ENCODE measurements at regions not wholly inside any gene's neighbourhood (a gene's known extent, or its start where the extent isn't known, plus 50 kb on each side); places are given as distances from the start of the nearest gene placed in this dataset.
"Not testable (repeated sequence)": the region's sequence is repeated elsewhere in the genome, so short reads cannot be mapped to it uniquely, and the experiment has no call there.

DNA sequence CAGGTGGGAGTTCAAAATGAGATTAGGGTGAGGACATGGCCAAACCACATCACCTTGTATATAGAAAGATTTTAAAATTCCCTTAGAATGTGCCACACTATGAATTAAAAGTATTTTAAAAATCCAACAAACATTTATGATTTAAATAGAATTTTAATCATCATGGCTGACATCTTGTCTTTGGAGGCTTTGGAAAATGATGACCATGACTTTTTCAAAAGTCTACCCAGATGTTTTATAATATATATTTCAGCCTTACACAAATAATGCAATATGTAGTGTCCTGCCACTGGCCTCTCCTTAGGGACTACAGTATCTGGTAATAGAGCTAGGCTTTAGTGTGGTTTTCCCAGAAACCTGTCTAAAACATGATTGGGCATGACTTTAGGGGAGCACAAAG is 1353.4 kb upstream of the GOT2 start:
- no peak for DNase-seq

DNA sequence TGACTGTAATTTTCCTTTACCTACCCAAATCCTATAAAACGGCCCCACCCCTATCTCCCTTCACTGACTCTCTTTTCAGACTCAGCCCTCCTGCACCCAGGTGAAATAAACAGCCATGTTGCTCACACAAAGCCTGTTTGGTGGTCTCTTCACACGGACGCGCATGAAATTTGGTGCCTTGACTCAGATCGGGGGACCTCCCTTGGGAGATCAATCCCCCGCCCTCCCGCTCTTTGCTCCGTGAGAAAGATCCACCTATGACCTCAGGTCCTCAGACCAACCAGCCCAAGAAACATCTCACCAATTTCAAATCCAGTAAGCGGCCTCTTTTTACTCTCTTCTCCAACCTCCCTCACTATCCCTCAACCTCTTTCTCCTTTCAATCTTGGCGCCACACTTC is 1344.7 kb upstream of the GOT2 start:
- not testable (repeated sequence) for DNase-seq

DNA sequence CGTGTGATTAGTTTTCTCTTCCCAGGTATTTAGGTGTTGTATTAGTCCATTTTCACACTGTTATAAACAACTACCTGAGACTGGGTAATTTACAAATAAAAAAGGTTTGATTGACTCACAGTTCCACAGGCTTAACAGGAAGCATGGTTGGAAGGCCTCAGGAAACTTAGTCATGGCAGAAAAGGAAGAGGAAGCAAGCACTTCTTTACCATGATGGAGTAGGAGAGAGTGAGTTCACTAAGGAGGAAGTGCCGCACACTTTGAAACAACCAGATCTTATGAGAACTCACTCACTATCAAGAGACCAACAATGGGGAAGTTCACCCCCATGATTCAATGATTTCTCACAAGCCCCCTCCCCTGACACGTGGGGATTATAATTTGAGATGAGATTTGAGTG is 1343.7 kb upstream of the GOT2 start:
- no peak for DNase-seq

DNA sequence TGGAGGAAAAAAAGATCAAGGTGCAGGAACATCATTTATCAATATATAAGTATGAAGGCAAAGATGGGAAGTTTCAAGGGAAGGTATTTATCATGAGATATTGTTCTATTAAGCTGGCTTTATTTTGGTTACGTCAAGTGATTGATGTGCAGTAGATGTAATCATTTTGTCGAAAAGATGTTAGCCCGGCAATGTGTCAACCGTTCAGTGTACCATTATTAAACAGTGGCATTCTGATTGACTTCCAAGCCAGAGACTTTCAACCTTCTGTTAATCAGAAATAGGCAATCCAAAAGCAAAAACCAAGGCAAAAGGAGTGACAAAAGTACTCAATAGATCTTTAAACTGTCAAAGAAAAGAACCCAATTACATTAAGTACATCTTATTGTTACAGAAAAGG is 1340.3 kb upstream of the GOT2 start:
- DNase-seq = no peak

DNA sequence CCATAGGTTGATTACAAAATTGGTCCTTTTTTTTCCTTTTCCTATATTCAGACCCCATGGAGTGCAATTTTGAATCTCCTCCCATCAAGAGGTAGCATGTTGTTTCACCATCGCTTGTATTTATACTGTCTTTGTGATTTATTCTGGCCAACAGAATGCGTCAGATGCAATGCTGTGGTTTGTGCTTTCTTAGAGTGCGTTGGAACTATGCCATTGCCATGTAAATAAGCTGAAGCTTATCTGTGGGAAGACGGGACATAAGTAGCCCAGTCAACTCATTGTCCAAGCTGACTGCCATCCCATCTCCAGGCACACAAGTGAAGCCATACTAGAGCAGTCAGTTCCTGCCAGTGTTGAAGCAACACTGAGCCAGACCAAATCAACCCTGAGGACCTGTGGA is 1339.3 kb upstream of the GOT2 start:
- DNase-seq = no peak

DNA sequence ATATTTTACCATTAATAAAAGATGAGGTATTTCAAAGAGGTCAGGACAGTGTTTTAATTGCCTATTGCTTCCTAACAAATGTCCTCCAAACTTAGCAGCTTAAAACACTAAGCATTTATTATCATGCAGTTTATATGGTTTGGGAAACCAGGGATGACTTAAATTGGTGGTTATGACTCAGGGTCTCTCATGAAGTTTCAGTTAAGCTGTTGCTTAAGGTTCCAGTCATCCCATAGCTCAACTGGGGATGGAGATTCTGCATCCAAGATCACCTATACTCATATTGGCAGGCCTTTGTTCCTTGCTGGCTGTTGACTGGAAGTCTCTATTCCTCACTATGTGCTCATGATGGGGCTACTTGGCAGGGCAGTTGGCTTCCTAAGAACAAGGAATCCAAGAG is 1329.9 kb upstream of the GOT2 start:
- DNase-seq = no peak

DNA sequence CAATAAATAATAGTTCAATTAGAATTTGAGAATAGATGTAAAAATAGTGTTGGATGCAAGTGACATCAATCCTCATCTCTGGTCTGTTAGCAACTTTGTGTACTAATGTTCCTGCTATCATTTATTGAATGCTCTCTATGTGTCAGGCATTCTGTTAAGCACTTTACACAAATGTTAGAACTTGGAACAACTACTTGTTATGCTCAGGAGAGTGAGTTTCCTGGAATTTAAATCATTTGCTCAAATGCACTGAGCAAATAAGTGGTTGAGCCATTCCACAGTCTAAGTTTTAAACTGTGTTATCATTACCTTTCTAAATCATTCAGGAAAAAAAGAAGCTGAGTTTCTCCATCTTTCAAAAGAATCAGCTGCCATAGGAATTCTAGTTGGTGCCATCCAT is 1327.3 kb upstream of the GOT2 start:
- DNase-seq = no peak

DNA sequence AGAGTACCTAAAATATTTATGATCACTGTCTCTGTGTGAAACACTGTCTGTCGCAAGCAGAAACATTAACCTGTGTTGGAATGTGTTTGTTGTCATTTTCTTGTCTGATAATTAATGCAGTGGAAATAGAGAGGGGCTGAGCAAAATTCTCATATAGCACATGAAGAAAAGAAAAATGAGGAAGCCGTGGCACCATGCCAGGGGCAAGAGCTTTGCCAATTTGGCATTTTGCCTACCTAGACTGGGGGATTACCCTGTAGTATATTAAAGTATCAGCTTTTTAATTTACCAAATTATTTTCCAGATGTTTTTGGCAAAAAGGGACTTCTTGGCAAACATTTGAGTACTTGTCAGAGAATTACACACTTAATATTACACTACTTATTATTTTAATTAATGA is 1326.6 kb upstream of the GOT2 start:
- no peak for DNase-seq

DNA sequence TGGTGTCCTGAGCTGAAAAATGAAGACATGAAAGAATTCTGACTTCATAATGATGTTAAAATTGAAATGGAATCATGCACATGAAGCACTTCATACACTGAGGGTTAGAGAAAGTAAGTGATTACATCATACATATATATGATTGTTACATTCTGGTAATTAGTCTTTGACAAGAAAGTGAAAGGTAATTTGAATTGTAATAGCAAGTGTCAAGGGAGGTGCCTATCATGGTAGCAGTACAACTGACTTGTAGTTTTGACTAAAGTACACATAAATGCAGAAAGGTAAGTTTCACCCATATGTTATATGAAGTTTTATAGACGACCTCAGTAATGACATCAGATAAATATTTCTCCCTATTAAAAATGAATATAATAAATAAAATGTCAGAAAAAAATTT is 1325.0 kb upstream of the GOT2 start:
- no peak for DNase-seq

DNA sequence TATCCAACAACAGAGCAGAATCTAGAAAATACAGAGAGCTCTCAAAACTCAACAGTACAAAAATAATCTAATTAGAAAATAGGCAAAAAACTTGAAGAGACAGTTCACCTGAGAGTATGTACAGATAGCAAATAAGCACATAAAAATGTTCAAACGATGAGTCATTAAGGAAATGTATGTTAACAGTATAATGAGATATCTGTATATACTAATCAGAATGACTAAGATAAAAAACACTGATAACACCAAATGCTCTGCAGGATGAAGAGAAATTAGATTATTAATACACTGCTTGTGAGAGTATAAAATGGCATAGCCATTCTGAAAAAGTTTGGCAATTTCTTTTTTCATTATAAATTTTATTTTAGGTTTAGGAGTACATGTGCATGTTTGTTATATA is 1307.6 kb upstream of the GOT2 start:
- no peak for DNase-seq

DNA sequence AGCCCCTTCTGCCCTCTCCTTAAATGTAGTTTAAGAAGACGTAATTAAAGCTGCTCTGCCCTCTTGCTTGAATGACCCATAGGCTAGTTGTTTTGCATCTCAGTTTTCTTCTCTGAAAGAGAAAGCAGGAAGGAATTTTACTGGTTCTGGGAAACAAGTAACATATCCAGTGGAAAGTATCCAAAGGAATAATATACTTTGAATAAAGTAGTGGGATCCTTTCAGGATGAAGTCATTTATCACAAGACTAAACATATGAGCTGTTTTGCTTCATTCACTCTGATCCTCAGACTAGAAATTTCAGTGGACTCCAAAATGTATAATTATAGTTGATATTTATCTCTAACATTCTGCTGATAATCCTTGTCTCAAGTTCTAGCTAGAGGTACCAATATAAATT is 1297.6 kb upstream of the GOT2 start:
- DNase-seq = no peak

DNA sequence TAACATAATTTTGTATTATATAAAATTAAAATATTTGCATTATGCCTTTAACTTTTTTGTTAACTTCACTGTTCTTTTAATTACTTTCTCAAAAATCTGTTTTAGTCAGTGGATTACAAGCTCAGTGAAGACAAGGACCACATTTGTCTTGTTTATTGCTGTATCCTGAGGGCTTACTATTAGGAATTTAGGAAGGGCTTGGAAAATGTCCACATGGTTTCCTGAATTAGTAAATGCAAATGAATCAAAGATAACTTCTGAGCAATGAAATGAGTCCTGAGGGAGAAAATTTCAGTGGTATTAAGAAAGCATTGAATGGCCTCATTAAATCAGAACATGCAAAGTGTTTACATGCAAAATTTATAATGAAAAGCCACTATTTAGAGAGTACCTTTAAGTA is 1293.2 kb upstream of the GOT2 start:
- no peak for DNase-seq

DNA sequence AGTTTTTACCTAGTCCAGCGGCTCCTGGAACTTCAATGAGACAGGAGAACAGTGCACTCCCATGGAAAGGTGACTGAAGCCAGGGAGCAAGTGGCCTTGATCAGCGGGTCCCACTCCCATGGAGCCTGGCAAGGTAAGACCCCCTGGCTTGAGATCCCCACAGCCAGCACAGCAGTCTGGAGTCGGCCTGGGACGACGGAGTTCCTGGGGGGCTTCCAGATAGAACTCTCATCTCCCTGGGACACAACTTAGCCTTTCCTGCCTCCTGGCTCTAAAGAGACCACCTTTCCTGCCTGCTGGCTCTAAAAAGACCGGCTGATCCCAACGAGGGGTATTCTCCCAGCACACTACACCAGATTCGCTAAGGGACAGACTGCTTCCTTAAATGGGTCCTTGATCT is 1279.0 kb upstream of the GOT2 start:
- no peak for DNase-seq

DNA sequence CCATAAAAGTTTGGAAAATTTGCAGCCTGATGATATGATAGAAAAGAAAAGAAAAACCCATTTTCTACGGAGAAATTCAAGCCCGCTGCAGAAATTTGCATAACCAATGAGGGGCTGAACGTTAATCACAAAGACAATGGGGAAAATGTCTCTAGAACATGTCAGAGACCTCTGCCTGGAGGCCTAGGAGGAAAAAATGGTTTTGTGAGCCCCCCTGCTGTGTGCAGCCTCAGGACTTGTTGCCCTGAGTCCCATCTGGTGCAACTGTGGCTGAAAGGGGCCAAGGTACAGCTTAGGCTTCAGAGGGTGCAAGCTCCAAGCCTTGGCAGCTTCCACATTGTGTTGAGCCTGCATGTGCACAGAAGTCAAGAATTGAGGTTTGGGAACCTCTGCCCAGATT is 1267.4 kb upstream of the GOT2 start:
- DNase-seq = no peak

DNA sequence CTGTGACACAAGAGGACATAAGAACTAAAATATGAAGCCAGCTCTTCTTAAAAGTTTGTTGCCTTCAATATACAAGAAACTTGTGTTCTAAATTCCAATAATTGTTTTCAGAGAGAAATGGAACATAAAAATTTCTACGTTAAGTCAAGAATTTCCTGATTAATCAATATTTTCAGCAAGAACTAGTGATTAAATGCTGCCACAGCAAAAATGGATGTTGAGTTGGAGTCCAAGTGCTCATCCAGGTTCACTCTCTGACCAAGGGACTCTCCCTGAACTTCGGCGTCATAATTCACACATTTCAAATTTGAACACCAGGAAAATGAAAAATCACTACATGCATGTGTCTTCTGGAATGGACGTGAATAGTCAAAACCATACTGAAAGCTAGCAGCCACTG is 1263.6 kb upstream of the GOT2 start:
- DNase-seq = no peak

DNA sequence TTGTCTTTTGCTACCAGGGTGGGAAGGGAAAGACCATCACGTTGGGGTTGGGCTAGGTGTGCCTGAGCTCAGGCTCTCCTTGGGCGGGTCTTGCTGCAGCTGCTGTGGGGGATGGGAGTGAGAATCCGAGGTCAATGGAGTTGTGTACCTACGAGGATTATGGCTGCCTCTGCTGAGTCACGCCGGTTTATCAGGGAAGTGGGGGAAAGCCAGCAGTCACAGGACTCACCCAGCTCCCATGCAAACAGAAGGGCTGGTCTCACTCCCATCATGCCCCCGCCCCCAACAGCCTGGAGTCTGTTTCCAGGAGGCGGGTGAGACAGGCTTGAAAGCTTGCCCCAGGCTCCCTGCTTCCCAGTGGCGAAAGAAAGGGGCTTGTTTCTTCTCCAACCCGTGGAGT is 1259.0 kb upstream of the GOT2 start:
- no peak for DNase-seq

DNA sequence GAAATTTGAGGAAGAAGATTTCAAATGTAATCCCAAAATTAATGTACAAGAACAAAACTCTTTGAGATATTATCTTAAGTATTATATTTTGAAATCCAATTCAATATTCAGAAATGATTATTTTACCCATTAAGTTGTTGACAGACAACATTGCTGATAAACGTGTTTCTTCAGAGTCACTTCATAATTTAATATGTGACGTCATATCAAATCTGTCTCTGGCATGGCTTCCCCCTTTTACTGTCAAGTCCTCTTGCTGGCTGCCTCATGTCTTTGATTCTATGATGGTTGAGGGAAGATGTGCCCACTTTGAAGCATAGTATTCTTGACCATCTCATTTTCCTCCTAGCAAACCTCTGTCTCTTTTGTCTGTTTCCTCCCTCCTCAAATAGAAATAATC is 1257.1 kb upstream of the GOT2 start:
- no peak for DNase-seq

DNA sequence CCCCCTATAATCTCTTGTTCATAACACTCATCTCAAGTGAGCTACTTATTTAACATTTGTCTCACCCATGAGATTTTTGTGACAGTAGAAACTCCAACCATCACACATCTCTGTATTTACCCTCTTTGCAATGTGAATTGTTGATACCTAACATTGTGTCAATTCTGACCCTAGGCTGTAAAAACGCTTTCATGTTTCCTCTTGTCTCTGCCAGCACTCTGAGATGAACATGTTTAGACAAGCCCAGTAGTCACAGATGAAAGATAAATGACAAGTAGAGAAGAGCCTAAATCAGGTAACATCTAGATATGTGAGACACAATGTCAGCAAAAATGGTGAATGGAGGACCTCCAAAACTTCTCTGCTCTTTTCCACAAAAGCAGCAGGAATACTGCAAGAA is 1254.5 kb upstream of the GOT2 start:
- no peak for DNase-seq

DNA sequence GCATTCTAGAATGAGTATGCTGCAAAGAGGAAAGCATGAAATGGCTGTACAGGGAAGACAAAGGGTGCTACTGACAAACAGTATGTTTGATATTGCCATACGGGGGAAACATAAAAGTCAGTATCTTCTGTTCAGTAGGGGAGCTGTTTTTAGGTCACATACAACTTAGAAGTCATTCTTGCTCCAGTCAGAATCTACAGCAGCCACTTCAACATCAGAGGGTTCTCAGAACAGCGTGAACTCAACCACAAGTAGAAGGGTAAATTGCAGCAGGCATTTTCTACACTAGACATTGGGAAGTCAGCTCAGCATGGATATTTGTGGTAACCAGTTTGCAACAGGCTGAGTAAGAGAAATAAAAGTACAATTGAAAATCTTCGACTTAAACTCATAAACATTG is 1241.8 kb upstream of the GOT2 start:
- no peak for DNase-seq

DNA sequence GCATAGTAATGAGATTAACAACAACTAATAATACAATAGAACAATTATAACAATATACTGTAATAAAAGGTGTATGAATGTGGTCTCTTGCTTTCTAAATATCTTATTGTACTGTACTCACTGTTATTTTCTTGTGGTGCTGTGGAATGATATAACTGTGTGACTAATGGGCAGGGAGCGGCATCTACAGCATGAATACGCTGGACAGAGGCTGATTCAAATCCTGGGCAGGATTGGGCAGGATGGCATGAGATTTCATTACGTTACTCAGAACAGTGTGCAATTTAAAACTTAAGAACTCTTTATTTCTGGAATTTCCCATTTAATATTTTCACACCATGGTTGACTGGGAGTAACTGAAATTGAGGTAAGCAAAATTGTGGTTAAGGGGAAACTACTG is 1239.8 kb upstream of the GOT2 start:
- no peak for DNase-seq

DNA sequence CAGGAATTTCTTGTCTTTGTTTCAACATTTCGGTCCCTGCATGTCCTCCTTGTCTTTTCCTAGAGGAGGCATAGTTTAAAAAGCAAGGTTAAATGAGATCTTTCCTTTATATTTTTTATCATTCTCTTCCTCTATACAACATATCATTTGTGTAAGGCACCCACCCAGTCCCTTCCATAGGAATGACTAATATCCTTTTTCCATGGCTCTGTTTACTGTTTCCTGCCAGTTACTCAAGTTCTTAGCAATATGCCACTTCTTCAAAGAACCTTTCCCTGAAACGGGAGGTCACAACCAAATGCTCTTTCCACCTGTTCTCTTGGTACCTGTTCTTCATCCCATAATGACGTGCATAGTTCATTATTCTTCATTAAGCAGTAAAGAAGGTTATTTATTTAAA is 1237.1 kb upstream of the GOT2 start:
- DNase-seq = no peak

DNA sequence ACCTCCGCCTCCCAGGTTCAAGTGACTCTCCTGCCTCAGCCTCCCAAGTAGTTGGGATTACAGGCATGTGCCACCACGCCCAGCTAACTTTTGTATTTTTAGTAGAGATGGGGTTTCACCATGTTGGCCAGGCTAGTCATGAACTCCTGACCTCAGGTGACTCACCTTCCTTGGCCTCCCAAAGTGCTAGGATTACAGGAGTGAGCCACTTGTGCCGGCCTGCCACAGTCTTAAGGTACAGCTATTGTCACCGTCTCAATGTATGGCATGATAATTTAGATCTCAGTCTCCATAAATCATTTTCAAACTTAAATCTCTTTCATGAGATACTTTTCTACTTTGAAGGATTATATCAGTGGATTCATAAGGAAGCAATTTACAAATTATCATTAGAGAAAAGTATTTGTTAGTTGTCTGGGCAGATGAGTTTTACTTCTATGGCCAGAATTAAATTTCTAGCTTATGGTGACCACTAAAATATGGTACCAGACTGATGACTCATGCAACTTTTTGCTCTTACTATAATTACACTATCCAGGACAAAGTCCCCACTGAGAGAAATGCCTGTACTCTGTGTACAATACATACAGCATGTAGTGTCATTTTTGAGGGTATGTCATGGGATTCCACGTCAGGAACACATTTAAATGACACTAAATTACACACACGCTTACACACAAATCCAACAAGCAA is 1230.3 kb upstream of the GOT2 start:
- DNase-seq = no peak

DNA sequence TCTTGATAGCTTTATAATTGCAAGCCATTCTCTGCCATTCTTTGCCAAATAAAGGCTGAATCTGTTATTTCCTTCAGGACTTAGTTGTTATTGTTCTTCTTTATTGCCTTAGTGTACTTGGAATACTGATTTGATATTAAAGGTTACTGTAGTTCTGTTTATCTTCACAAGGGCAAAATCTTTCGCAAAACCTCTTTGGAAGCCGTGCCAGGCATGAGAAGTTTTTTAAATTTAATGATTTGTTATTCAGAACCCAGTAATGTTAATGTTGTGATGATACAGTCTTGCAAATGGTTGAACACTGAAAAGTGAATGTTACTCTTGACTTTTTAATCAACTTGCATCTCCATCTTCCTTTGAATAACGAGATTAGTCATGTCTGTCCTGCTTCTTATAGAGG is 1225.2 kb upstream of the GOT2 start:
- DNase-seq = no peak

DNA sequence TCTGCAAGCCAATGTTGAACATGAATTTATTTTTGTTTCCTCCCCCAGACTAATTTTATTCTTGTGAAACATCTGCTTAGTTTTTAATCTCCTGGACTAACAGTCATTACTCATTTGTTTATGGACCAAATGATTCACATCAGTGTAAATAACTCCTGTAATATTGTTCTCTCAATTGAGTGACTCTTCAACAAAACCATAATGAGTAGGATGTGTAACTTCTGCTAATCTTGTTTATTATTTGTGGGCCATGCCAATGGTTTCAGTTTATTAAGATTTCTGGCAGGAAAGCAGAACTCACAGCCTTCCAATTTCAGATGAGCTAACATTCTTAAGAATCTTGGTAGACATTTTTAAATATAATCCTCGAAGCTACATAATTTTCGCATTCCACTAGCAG is 1216.3 kb upstream of the GOT2 start:
- DNase-seq = no peak

DNA sequence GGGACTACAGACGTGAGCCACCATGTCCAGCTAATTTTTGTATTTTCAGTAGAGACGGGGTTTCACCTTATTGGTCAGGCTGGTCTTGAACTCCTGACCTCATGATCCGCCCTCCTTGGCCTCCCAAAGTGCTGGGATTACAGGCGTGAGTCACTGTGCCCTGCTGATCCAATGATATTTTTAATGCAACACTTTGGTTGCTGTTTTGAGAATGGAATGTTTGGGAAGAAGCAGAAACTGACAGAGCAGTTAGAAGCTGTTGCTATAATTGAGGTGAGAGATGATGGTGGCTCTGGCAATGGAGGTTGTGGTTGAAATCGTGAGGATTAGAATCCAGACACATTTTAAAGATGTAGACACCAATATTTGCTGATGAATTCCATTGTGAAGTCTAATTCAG is 1209.9 kb upstream of the GOT2 start:
- DNase-seq = not testable (repeated sequence)

DNA sequence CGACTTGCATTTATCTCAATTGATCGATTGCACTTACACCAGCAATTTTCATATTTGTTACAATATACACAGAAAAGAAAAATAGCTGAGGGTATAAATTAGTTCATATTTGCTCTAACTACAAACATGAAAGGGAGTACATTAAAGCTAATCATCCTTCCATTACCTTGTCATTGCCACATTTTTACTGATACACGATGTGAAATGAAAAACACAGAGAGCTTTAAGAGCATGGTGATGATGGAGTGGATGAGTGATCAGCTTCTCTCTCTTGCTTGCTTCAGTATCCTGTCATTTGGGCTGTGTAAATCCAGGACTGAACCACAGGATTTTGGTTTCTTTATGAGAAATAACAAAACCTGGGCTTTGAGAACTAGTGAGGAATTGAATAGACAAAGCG is 1207.5 kb upstream of the GOT2 start:
- no peak for DNase-seq

Measured in HCEC 1CT (cell line).